HEK293 (cell line): ENCODE measurements at regions not wholly inside any gene's neighbourhood (a gene's known extent, or its start where the extent isn't known, plus 50 kb on each side); places are given as distances from the start of the nearest gene placed in this dataset.
"Not testable (repeated sequence)": the region's sequence is repeated elsewhere in the genome, so short reads cannot be mapped to it uniquely, and the experiment has no call there.

Experiments
- FEZF1 ChIP-seq: fragments of 450-650 bp; formaldehyde crosslinking; IDR thresholded peaks from 2 replicates; pipeline ENCODE4 v1.5.1; 2016; ENCODE audit warnings: missing biosample characterization, missing genetic modification characterization
- YY1 ChIP-seq: fragments of 450-650 bp; formaldehyde crosslinking; IDR thresholded peaks from 2 replicates; pipeline ENCODE4 v1.5.1; 2018; ENCODE audit warnings: missing biosample characterization, missing genetic modification characterization
- ZBTB17 ChIP-seq: fragments of 450-650 bp; formaldehyde crosslinking; IDR thresholded peaks from 2 replicates; pipeline ENCODE4 v1.5.1; 2016; ENCODE audit warnings: missing biosample characterization, missing genetic modification characterization
- ZNF585B ChIP-seq: fragments of 450-650 bp; formaldehyde crosslinking; IDR thresholded peaks from 2 replicates; pipeline ENCODE4 v1.5.1; 2016; ENCODE audit warnings: missing biosample characterization, missing genetic modification characterization
- ZNF785 ChIP-seq: fragments of 450-650 bp; formaldehyde crosslinking; IDR thresholded peaks from 2 replicates; pipeline ENCODE4 v1.5.1; 2016; ENCODE audit warnings: missing biosample characterization, missing genetic modification characterization
- ZNF830 ChIP-seq: fragments of 450-650 bp; IDR thresholded peaks from 2 replicates; pipeline ENCODE4 v1.5.0; 2018; ENCODE audit warnings: missing biosample characterization, missing genetic modification characterization, low read depth, mild to moderate bottlenecking, moderate library complexity
- TF ChIP-seq, protein P1 (sequence below): fragments of 450-650 bp; formaldehyde crosslinking; IDR thresholded peaks from 2 replicates; pipeline ENCODE4 v1.5.1; 2016; ENCODE audit warnings: missing biosample characterization, missing genetic modification characterization
- TF ChIP-seq, protein P2 (sequence below): fragments of 450-650 bp; formaldehyde crosslinking; IDR thresholded peaks from 2 replicates; pipeline ENCODE4 v1.5.1; 2017; ENCODE audit warnings: missing biosample characterization, missing genetic modification characterization

DNA sequence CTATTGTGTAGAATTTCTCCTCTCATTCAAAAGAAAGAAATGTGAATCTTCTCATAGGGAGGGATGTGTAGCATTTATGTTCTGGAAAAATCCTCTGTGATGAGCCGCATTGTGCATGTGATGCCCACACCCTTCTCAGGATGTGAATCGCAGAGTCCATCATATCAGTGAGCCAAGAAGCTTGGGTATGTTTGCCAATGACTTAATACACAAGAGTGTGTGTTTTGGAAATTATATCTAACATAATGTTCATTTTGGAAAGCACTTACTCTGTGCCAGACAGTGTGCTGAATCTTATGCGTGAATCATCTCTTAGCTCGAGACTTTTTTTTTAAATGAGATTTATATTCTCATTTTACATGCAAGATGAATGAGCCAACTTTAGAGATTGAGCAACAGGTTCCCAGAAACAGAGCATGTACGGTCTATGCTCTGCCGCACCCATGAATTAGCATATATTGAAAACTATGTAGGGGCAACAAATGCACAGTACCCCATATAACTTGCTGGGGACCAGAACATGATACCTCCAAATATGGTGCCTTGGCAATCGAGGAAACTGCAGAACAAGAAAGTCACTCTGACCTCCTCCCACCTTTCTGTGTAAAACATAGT is 418.4 kb upstream of the SPATA31A3 start:
- TF ChIP-seq, protein P1, sequence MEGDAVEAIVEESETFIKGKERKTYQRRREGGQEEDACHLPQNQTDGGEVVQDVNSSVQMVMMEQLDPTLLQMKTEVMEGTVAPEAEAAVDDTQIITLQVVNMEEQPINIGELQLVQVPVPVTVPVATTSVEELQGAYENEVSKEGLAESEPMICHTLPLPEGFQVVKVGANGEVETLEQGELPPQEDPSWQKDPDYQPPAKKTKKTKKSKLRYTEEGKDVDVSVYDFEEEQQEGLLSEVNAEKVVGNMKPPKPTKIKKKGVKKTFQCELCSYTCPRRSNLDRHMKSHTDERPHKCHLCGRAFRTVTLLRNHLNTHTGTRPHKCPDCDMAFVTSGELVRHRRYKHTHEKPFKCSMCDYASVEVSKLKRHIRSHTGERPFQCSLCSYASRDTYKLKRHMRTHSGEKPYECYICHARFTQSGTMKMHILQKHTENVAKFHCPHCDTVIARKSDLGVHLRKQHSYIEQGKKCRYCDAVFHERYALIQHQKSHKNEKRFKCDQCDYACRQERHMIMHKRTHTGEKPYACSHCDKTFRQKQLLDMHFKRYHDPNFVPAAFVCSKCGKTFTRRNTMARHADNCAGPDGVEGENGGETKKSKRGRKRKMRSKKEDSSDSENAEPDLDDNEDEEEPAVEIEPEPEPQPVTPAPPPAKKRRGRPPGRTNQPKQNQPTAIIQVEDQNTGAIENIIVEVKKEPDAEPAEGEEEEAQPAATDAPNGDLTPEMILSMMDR, result not testable (repeated sequence)
- not testable (repeated sequence) for TF ChIP-seq ZNF785, ZBTB17, FEZF1, YY1, ZNF585B, ZNF830 (tag by site-specific recombination)
- TF ChIP-seq, protein P2, sequence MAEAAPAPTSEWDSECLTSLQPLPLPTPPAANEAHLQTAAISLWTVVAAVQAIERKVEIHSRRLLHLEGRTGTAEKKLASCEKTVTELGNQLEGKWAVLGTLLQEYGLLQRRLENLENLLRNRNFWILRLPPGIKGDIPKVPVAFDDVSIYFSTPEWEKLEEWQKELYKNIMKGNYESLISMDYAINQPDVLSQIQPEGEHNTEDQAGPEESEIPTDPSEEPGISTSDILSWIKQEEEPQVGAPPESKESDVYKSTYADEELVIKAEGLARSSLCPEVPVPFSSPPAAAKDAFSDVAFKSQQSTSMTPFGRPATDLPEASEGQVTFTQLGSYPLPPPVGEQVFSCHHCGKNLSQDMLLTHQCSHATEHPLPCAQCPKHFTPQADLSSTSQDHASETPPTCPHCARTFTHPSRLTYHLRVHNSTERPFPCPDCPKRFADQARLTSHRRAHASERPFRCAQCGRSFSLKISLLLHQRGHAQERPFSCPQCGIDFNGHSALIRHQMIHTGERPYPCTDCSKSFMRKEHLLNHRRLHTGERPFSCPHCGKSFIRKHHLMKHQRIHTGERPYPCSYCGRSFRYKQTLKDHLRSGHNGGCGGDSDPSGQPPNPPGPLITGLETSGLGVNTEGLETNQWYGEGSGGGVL, result not testable (repeated sequence)
